Transverse colon (tissue), 4 donors: ENCODE measurements at regions not wholly inside any gene's neighbourhood (a gene's known extent, or its start where the extent isn't known, plus 50 kb on each side); places are given as distances from the start of the nearest gene placed in this dataset.
A peak's percentile ranks its signal among the peaks of the same experiment; 100 is the strongest.

Source experiments
- DNase-seq: peaks from one replicate; pipeline ENCODE4 v3.0.0-alpha.2; 2019
- H3K27ac ChIP-seq, 4 donors: fragments of 200-600 bp; sonication (generic); 2 replicates each; pipeline ENCODE4 v1.5.1; 2016 to 2018; ENCODE audit warnings: inconsistent platforms in 4 of 4
- H3K27me3 ChIP-seq: fragments of 200-600 bp; sonication (generic); 2 replicates; pipeline ENCODE4 v1.5.1; 2017; ENCODE audit warnings: inconsistent platforms
- H3K36me3 ChIP-seq, 4 donors: fragments of 200-600 bp; sonication (generic); 2 replicates each; pipeline ENCODE4 v1.5.1; 2017 to 2019; ENCODE audit warnings: inconsistent platforms in 4 of 4
- H3K4me1 ChIP-seq, 4 donors: fragments of 200-600 bp; sonication (generic); 2 replicates each; pipeline ENCODE4 v1.5.1; 2017 to 2020; ENCODE audit warnings: inconsistent platforms in 4 of 4
- H3K4me3 ChIP-seq, 4 donors: fragments of 200-600 bp; sonication (generic); 1 replicate in 1 of 4; 2 replicates in 3 of 4; pipeline versions ENCODE4 v1.5.1 to v1.6.1; 2017 to 2019; ENCODE audit warnings: inconsistent platforms in 4 of 4
- H3K9me3 ChIP-seq, 2 donors: fragments of 200-600 bp; sonication (generic); 2 replicates each; pipeline ENCODE4 v1.5.1; 2017 to 2019; ENCODE audit warnings: inconsistent platforms in 2 of 2
- EP300 ChIP-seq: sonication (generic); formaldehyde crosslinking; IDR thresholded peaks from one replicate; pipeline ENCODE4 v1.6.1; 2017; ENCODE audit warnings: antibody characterized with exemption, low read depth
- POLR2A ChIP-seq: fragments of 450-650 bp; IDR thresholded peaks from one replicate; pipeline ENCODE4 v1.6.1; 2016; ENCODE audit warnings: antibody characterized with exemption, mild to moderate bottlenecking, moderate library complexity
- POLR2AphosphoS5 ChIP-seq, 3 donors: sonication (generic); formaldehyde crosslinking; IDR thresholded peaks; one replicate each; pipeline ENCODE4 v1.6.1; 2016; ENCODE audit warnings: antibody characterized with exemption in 3 of 3
- WGBS, 2 donors: methylation state at CpG; one replicate each; pipeline ENCODE4 v1.1.5; 2018; ENCODE audit warnings: low coverage in 1 of 2; 5-methylcytosine and 5-hydroxymethylcytosine counted together
- in situ Hi-C, 4 donors: fragments of 200-750 bp; cut with MboI; loops; one replicate each; pipeline versions ENCODE4 v1.15.0 to v1.15.1; 2017; ENCODE audit warnings: low sequenced_read_pairs in 3 of 4, low pct_ligation_motif_present in 1 of 4, low pct_unique_long_range_greater_than_20kb in 1 of 4
- intact Hi-C: fragments of 100-400 bp; cut with DNase I; formaldehyde crosslinking; loops from one replicate; pipeline ENCODE4 v1.15.1; 2023; ENCODE audit warnings: low total_unique reads
- TF ChIP-seq, protein P1 (sequence below), 5 experiments: fragments of 200-600 bp in 3 of 5; fragments of 450-650 bp in 2 of 5; sonication (generic) in 3 of 5; IDR thresholded peaks; 1 replicate in 2 of 5; 2 replicates in 3 of 5; pipeline ENCODE4 v1.5.1; 2016 to 2017; ENCODE audit warnings: antibody characterized with exemption in 5 of 5, inconsistent platforms in 3 of 5, mild to moderate bottlenecking in 2 of 5, moderate library complexity in 1 of 5

DNA sequence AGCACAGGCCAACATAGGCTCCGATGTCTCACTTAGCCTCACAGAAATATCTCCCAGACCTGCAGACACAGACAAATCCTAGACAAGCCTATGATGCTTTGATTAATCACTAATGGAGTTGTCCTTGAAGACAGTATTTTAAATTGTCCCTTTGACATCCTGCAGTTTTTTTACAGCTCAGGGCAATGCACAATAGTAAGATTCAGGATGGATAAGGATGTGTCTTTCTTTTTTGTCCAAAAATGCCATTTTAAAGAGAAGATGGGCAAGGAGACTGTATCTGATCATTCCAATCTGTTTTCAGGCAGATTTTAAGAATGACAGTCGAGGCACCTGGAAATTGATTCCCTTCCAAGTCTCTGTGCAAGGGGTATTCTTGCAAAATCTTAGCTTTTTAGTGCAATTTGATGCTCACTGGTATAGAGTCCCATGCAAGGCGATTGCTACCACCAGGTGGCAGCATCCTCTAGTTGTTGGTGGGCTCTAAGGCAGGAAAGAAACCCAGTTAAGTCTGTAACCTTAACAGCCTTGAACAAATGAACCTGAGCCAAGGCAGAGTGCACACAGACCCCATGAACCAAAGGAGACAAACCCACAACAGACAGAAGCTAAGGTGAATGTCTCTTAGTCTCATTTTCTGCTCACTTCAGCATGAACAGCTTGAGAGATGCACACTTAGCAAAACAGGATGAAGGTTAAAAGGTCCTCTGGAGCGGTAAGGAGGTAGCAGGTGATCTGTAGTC lies 51.2 kb upstream of the MINAR1 start:
- TF ChIP-seq, protein P1, sequence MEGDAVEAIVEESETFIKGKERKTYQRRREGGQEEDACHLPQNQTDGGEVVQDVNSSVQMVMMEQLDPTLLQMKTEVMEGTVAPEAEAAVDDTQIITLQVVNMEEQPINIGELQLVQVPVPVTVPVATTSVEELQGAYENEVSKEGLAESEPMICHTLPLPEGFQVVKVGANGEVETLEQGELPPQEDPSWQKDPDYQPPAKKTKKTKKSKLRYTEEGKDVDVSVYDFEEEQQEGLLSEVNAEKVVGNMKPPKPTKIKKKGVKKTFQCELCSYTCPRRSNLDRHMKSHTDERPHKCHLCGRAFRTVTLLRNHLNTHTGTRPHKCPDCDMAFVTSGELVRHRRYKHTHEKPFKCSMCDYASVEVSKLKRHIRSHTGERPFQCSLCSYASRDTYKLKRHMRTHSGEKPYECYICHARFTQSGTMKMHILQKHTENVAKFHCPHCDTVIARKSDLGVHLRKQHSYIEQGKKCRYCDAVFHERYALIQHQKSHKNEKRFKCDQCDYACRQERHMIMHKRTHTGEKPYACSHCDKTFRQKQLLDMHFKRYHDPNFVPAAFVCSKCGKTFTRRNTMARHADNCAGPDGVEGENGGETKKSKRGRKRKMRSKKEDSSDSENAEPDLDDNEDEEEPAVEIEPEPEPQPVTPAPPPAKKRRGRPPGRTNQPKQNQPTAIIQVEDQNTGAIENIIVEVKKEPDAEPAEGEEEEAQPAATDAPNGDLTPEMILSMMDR (IDR thresholded peaks at IDR 0.05) = peak; percentile 78 to 89 (median 87)
- TF ChIP-seq POLR2AphosphoS5 (IDR thresholded peaks at IDR 0.05) = no peak
- Histone ChIP-seq H3K27me3 (no peaks in the 10 kb centered on the region), H3K4me3 (no peak overlapping the region), H3K36me3 (no peaks in the 10 kb centered on the region), H3K9me3 (no peaks in the 10 kb centered on the region), H3K27ac (no peak overlapping the region), H3K4me1 (peaks cover 0 to 3% (median 0%) of the 10 kb centered on the region in 4 donors)
- in situ Hi-C loops (loop anchor here in 1 of 4 donors (10.0 kb wide), 1 partner anchor 214 kb away; no protein-coding TSS in a partner anchor), intact Hi-C loops (loop anchor here (5.0 kb wide), 2 partner anchors 471 to 611 kb away; no protein-coding TSS in a partner anchor)
- 48 to 83% methylated on average over 1 to 4 of the region's 4 CpGs for WGBS, 2 donors
- DNase-seq = peak; percentile 76

DNA sequence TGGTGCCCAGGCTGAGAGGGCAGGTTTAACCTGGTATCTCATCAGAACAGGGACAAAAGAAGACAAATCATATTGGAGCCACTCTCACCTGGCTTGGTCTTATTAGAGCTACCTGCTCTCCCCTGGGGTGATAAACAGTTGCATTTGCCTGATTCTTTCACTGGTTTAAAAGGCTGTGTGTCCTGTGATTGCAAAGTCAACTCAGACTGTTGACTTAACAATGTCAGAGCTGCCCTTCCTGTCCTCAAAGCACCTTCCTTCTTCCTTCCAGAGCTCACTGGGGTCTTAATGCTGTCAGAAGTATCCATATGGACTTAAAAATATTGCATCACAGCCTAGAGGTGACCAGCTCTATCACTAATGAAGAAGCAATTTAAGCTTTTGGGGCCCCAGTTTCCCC lies 50.5 kb upstream of the MINAR1 start:
- Histone ChIP-seq H3K4me3 (no peak overlapping the region), H3K27me3 (no peaks in the 10 kb centered on the region), H3K27ac (no peak overlapping the region), H3K36me3 (no peaks in the 10 kb centered on the region), H3K9me3 (no peaks in the 10 kb centered on the region), H3K4me1 (peaks cover 0 to 3% (median 0%) of the 10 kb centered on the region in 4 donors)
- in situ Hi-C loops = loop anchor here in 1 of 4 donors (10.0 kb wide), 1 partner anchor 213 kb away; no protein-coding TSS in a partner anchor
- DNase-seq = no peak
- intact Hi-C loops = loop anchor here (5.0 kb wide), 2 partner anchors 471 to 611 kb away; no protein-coding TSS in a partner anchor
- TF ChIP-seq EP300 = no peak
- TF ChIP-seq POLR2AphosphoS5 (IDR thresholded peaks at IDR 0.05) = no peak
- TF ChIP-seq POLR2A = no peak
- TF ChIP-seq, protein P1 (IDR thresholded peaks at IDR 0.05) = no peak
